K562 (cell line): ENCODE measurements at regions not wholly inside any gene's neighbourhood (a gene's known extent, or its start where the extent isn't known, plus 50 kb on each side); places are given as distances from the start of the nearest gene placed in this dataset.
A peak's percentile ranks its signal among the peaks of the same experiment; 100 is the strongest.

ENCODE experiments used
- ATAC-seq: fragments of 200-7000 bp; cut with Tn5 transposase; 3 replicates; pipeline ENCODE4 v1.9.1; 2020; ENCODE audit warnings: moderate library complexity
- BruUV-seq: library from RNA; stranded (reverse); fragments of 400-500 nt; replicated peaks from 2 replicates; lab custom pipeline; 2021; lab: Mats Ljungman, UMichigan
- CTCF ChIA-PET: fragments of 300-600 bp; formaldehyde crosslinking; extraction: SDS; loops from one replicate; lab custom pipeline; 2021; ENCODE audit warnings: low intra/inter-chr PET ratio; lab: Yijun Ruan, JAX
- POLR2A ChIA-PET: fragments of 300-600, 350-650 bp; sonication (Branson Sonifier 250); formaldehyde crosslinking; extraction: SDS; loops from one replicate; lab custom pipeline; 2021; ENCODE audit warnings: antibody characterized with exemption, inconsistent platforms; lab: Yijun Ruan, JAX
- DNase-seq, 4 experiments: peaks; one replicate each; pipeline versions ENCODE4 v3.0.0 to v3.0.0-alpha.2; 2011 to 2018; ENCODE audit warnings: low spot score in 3 of 4, mixed read lengths in 3 of 4; ENCODE audit errors: extremely low read depth in 1 of 4
- FAIRE-seq: peaks from 2 replicates; lab custom pipeline; 2011; peaks lifted over from hg19 to GRCh38; lab: Jason Lieb, UNC
- H2AFZ ChIP-seq: 2 replicates; pipeline ENCODE4 v1.6.0; 2011; ENCODE audit warnings: low read depth, low read length, control low read depth, inconsistent platforms
- H3K27ac ChIP-seq: fragments of 200-600 bp; 3 replicates; pipeline ENCODE4 v1.8.0; 2011; ENCODE audit warnings: low read depth, mild to moderate bottlenecking, control low read depth, inconsistent platforms, low read length, moderate library complexity, mixed read lengths; ENCODE audit errors: extremely low read depth
- H3K27me3 ChIP-seq, 2 experiments: fragments of 300-600 bp in 1 of 2; 2 replicates in 1 of 2; 3 replicates in 1 of 2; pipeline versions ENCODE4 v1.6.0 to v1.8.0; 2011; ENCODE audit warnings: inconsistent platforms in 2 of 2, low read length in 2 of 2, mild to moderate bottlenecking in 1 of 2, mixed read lengths in 1 of 2, moderate library complexity in 1 of 2; ENCODE audit not compliant: control insufficient read depth in 2 of 2, insufficient read depth in 2 of 2
- H3K36me3 ChIP-seq: fragments of 300-600 bp; 3 replicates; pipeline ENCODE4 v1.8.0; 2011; ENCODE audit warnings: mild to moderate bottlenecking, low read length, inconsistent platforms; ENCODE audit not compliant: control insufficient read depth, insufficient read depth
- H3K4me1 ChIP-seq, 2 experiments: fragments of 200-600 bp in 1 of 2; replicated peaks in 1 of 2; 2 replicates in 1 of 2; 3 replicates in 1 of 2; pipeline versions ENCODE4 v1.5.1 to v1.8.0; 2011; ENCODE audit warnings: inconsistent platforms in 2 of 2, low read length in 2 of 2, mild to moderate bottlenecking in 1 of 2, mixed read lengths in 1 of 2, moderate library complexity in 1 of 2; ENCODE audit not compliant: control insufficient read depth in 2 of 2, insufficient read depth in 2 of 2
- H3K4me2 ChIP-seq: 2 replicates; pipeline ENCODE4 v1.6.1; 2011; ENCODE audit warnings: low read length, control low read depth, inconsistent platforms, mixed read lengths; ENCODE audit not compliant: insufficient read depth
- H3K4me3 ChIP-seq: fragments of 200-600 bp; sonication (generic), shearing (Covaris generic); 2 replicates; pipeline ENCODE4 v1.5.1; 2016; ENCODE audit warnings: control low read depth, inconsistent platforms
- H3K79me2 ChIP-seq: fragments of 200-600 bp; 3 replicates; pipeline ENCODE4 v1.8.0; 2011; ENCODE audit warnings: low read length, inconsistent platforms; ENCODE audit not compliant: control insufficient read depth, insufficient read depth
- H3K9ac ChIP-seq, 2 experiments: 2 replicates each; pipeline versions ENCODE4 v1.6.0 to v1.6.1; 2011; ENCODE audit warnings: low read depth in 2 of 2, low read length in 2 of 2, control low read depth in 1 of 2, inconsistent platforms in 1 of 2, mild to moderate bottlenecking in 1 of 2, mixed read lengths in 1 of 2; ENCODE audit not compliant: insufficient read depth in 1 of 2
- H3K9me1 ChIP-seq: one replicate; pipeline ENCODE4 v1.6.0; 2011; ENCODE audit warnings: inconsistent platforms, mild to moderate bottlenecking, low read length, moderate library complexity; ENCODE audit not compliant: control insufficient read depth, insufficient read depth
- H3K9me3 ChIP-seq: replicated peaks from 2 replicates; pipeline ENCODE4 v1.5.1; 2011; ENCODE audit warnings: low read depth, low read length, inconsistent platforms; ENCODE audit not compliant: control insufficient read depth, insufficient read depth
- H4K20me1 ChIP-seq: replicated peaks from 2 replicates; pipeline ENCODE4 v1.6.1; 2011; ENCODE audit warnings: low read length, inconsistent platforms, mixed read lengths; ENCODE audit not compliant: control insufficient read depth, insufficient read depth
- DMBX1 ChIP-seq: fragments of 250-450 bp; sonication (Bioruptor Pico); IDR thresholded peaks from 2 replicates; pipeline ENCODE4 v1.8.0; 2022; ENCODE audit warnings: inconsistent platforms, mild to moderate bottlenecking, moderate library complexity, borderline replicate concordance
- EHMT2 ChIP-seq: fragments of 450-650 bp; IDR thresholded peaks from 2 replicates; pipeline ENCODE4 v1.6.1; 2018; ENCODE audit warnings: antibody characterized with exemption
- PRMT5 ChIP-seq: sonication (generic); formaldehyde crosslinking; IDR thresholded peaks from 2 replicates; pipeline ENCODE4 v1.5.0; 2020; ENCODE audit warnings: missing genetic modification reagents
- TAF1 ChIP-seq: IDR thresholded peaks from 2 replicates; pipeline ENCODE4 v1.6.1; 2011; ENCODE audit warnings: mild to moderate bottlenecking, low read length, moderate library complexity; ENCODE audit not compliant: insufficient read depth, control insufficient read depth, severe bottlenecking; ENCODE audit errors: extremely low read depth
- ZNF766 ChIP-seq: fragments of 200-800 bp; sonication (Bioruptor generic); conservative IDR thresholded peaks from 2 replicates; pipeline ENCODE4 v1.6.1; 2016; ENCODE audit warnings: missing genetic modification characterization, missing compliant biosample characterization
- WGBS: fragments of 100-300 bp; shearing (Covaris generic); methylation state at CpG from one replicate; pipeline ENCODE4 v1.1.6; 2016; ENCODE audit warnings: low coverage, mixed read lengths; ENCODE audit not compliant: insufficient coverage; ENCODE audit errors: missing lambda C conversion rate; 5-methylcytosine and 5-hydroxymethylcytosine counted together
- in situ Hi-C: fragments of 300-500 bp; cut with MboI; formaldehyde crosslinking; loops from 4 replicates; pipeline ENCODE4 v1.15.0; 2018; ENCODE audit warnings: inconsistent platforms, mixed read lengths
- intact Hi-C: fragments of 100-400 bp; cut with micrococcal nuclease; formaldehyde crosslinking; loops from 2 replicates; pipeline ENCODE4 v1.14.2; 2022
- TF ChIP-seq, protein P1 (sequence below): fragments of 450-650 bp; conservative IDR thresholded peaks from 2 replicates; pipeline ENCODE4 v1.6.1; 2016; ENCODE audit warnings: missing genetic modification characterization, low read depth, mild to moderate bottlenecking, missing compliant biosample characterization, moderate library complexity
- TF ChIP-seq, protein P2 (sequence below), 3 experiments: fragments of 200-800 bp in 1 of 3; fragments of 250-450 bp in 1 of 3; fragments of 450-650 bp in 1 of 3; sonication (Bioruptor Pico) in 1 of 3; sonication (Bioruptor generic) in 1 of 3; formaldehyde crosslinking in 1 of 3; IDR thresholded peaks; 2 replicates each; pipeline versions ENCODE4 v1.6.1 to v1.8.0; 2016 to 2022; ENCODE audit warnings: mild to moderate bottlenecking in 2 of 3, missing genetic modification characterization in 2 of 3, missing compliant biosample characterization in 1 of 3, moderate library complexity in 1 of 3

DNA sequence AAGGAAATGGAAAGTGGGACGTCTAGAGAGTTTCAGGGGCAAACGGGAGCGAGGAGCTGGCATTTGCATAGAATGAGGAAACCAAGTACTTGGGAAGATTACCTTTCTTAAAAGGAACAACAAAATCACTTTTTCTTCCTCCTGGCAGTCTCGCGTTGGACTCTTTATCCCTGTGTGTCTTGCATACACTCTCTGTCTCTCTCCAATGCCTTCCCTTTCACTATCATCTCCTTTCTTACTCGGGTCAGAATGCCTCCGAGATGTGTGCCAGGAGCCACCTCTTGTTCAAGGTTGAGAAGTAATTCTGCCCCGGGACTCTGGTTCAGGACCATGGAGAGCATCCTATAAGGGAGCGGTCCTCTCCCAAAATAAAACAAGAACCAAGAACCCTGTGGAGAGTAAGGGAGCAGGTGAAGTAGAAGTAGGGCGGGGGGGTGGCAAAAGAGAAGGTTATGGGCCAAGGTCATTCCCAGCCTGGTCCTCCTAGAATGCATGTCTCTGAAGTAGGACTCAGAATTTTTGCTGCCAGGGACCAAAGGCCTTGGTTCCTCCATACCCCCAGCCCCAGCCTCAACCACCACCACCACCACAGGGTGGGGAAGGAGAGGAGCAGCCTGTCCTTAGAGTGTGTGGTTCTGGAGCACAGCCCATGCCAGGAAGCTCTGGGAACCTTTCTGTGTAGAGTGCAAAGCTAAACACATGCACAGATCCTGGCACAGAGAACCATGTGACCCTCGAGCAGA is 72.1 kb upstream of the ARAP3 start:
- Histone ChIP-seq H3K9me3 (no peaks in the 10 kb centered on the region), H3K9ac (no peak overlapping the region), H3K79me2 (no peaks in the 10 kb centered on the region), H4K20me1 (peaks cover 18% of the 10 kb centered on the region), H3K27ac (no peak overlapping the region), H3K9me1 (no peaks in the 10 kb centered on the region), H3K4me1 (peaks cover 0 to 5% of the 10 kb centered on the region in 2 experiments; a peak in 1 of 5 replicates), H2AFZ (no peak overlapping the region), H3K4me3 (no peak overlapping the region), H3K36me3 (no peaks in the 10 kb centered on the region), H3K4me2 (no peak overlapping the region), H3K27me3 (peaks cover 7 to 47% of the 10 kb centered on the region in 2 experiments; a peak in 3 of 5 replicates)
- WGBS = 0% methylated on average over 10 of the region's 11 CpGs
- DNase-seq (peak; percentile 57 to 80 (median 69)), FAIRE-seq (peak; percentile 29), ATAC-seq (peak; percentile 75)
- POLR2A ChIA-PET = no interaction called here
- CTCF ChIA-PET = no interaction called here
- no TSS peak for BruUV-seq
- intact Hi-C loops = loop anchor here (1.0 kb wide), 1 partner anchor 11 kb away; no protein-coding TSS in a partner anchor
- in situ Hi-C loops = no loop called here
- TF ChIP-seq, protein P1, sequence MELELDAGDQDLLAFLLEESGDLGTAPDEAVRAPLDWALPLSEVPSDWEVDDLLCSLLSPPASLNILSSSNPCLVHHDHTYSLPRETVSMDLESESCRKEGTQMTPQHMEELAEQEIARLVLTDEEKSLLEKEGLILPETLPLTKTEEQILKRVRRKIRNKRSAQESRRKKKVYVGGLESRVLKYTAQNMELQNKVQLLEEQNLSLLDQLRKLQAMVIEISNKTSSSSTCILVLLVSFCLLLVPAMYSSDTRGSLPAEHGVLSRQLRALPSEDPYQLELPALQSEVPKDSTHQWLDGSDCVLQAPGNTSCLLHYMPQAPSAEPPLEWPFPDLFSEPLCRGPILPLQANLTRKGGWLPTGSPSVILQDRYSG (tag) = 0 out of 2 replicates have a peak, but pooled peaks have one; percentile 38
- TF ChIP-seq EHMT2 = peak; percentile 97
- TF ChIP-seq PRMT5 = 0 out of 2 replicates have a peak, but pooled peaks have one; percentile 71
- 0 out of 2 replicates have a peak, but pooled peaks have one; percentile 39 for TF ChIP-seq ZNF766 (CRISPR knock-in tag)
- TF ChIP-seq DMBX1 (CRISPR knock-in tag) = no peak
- TF ChIP-seq, protein P2, sequence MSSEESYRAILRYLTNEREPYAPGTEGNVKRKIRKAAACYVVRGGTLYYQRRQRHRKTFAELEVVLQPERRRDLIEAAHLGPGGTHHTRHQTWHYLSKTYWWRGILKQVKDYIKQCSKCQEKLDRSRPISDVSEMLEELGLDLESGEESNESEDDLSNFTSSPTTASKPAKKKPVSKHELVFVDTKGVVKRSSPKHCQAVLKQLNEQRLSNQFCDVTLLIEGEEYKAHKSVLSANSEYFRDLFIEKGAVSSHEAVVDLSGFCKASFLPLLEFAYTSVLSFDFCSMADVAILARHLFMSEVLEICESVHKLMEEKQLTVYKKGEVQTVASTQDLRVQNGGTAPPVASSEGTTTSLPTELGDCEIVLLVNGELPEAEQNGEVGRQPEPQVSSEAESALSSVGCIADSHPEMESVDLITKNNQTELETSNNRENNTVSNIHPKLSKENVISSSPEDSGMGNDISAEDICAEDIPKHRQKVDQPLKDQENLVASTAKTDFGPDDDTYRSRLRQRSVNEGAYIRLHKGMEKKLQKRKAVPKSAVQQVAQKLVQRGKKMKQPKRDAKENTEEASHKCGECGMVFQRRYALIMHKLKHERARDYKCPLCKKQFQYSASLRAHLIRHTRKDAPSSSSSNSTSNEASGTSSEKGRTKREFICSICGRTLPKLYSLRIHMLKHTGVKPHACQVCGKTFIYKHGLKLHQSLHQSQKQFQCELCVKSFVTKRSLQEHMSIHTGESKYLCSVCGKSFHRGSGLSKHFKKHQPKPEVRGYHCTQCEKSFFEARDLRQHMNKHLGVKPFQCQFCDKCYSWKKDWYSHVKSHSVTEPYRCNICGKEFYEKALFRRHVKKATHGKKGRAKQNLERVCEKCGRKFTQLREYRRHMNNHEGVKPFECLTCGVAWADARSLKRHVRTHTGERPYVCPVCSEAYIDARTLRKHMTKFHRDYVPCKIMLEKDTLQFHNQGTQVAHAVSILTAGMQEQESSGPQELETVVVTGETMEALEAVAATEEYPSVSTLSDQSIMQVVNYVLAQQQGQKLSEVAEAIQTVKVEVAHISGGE (CRISPR knock-in tag; IDR thresholded peaks at IDR 0.05) = 0 out of 6 replicates have a peak, but pooled peaks of 1 of the 3 experiments have one; percentile 18
- no peak for TF ChIP-seq TAF1
